Erythroblast (primary cell): ENCODE measurements at regions not wholly inside any gene's neighbourhood (a gene's known extent, or its start where the extent isn't known, plus 50 kb on each side); places are given as distances from the start of the nearest gene placed in this dataset.

Experiments used
- GATA1 ChIP-seq: IDR thresholded peaks from 2 replicates; pipeline ENCODE4 v1.6.1; 2011; ENCODE audit warnings: low read depth, mild to moderate bottlenecking, control low read depth, low read length, moderate library complexity
- POLR2A ChIP-seq: IDR thresholded peaks from 2 replicates; pipeline ENCODE4 v1.6.1; 2011; ENCODE audit warnings: mild to moderate bottlenecking, low read length

- no peak for TF ChIP-seq POLR2A
- no peak for TF ChIP-seq GATA1
Observed at GRCh38 chr1:81225789-81226602, 574.7 kb upstream of the ADGRL2 start.
